CD8-positive, alpha-beta memory T cell (primary cell): ENCODE measurements at regions not wholly inside any gene's neighbourhood (a gene's known extent, or its start where the extent isn't known, plus 50 kb on each side); places are given as distances from the start of the nearest gene placed in this dataset.

Experiments
- CTCF ChIA-PET: fragments of 350-600 bp; sonication (Branson Sonifier 250); formaldehyde crosslinking; loops from one replicate; lab custom pipeline; 2021; ENCODE audit warnings: antibody characterized with exemption; lab: Charles Lee
- POLR2A ChIA-PET: fragments of 350-600 bp; sonication (Branson Sonifier 250); formaldehyde crosslinking; loops from one replicate; lab custom pipeline; 2021; ENCODE audit warnings: antibody characterized with exemption; lab: Charles Lee
- DNase-seq, 5 donors: peaks; one replicate each; pipeline versions ENCODE4 v3.0.0 to v3.0.0-alpha.2; 2020 to 2022; ENCODE audit warnings: mixed read lengths in 1 of 5
- H3K27ac ChIP-seq: one replicate; pipeline ENCODE4 v1.7.0; 2013; ENCODE audit warnings: low read depth, mild to moderate bottlenecking, low read length, moderate library complexity
- H3K27me3 ChIP-seq: 2 replicates; pipeline ENCODE4 v1.7.0; 2013; ENCODE audit warnings: low read length, mild to moderate bottlenecking; ENCODE audit not compliant: insufficient read depth, poor library complexity, severe bottlenecking
- H3K36me3 ChIP-seq: 2 replicates; pipeline ENCODE4 v1.7.0; 2013; ENCODE audit warnings: mild to moderate bottlenecking, low read length, moderate library complexity; ENCODE audit not compliant: insufficient read depth
- H3K4me1 ChIP-seq: 2 replicates; pipeline ENCODE4 v1.7.0; 2013; ENCODE audit warnings: mild to moderate bottlenecking, low read length, moderate library complexity; ENCODE audit not compliant: insufficient read depth
- H3K4me3 ChIP-seq: 2 replicates; pipeline ENCODE4 v1.7.0; 2013; ENCODE audit warnings: mild to moderate bottlenecking, low read length
- H3K9me3 ChIP-seq: 2 replicates; pipeline ENCODE4 v1.7.0; 2013; ENCODE audit warnings: mild to moderate bottlenecking, low read length
- H3K27ac Mint-ChIP-seq, 8 donors: one replicate each; pipeline ENCODE4 v1.8.0; 2020 to 2021; ENCODE audit warnings: mixed read lengths in 8 of 8, mild to moderate bottlenecking in 6 of 8, inconsistent platforms in 3 of 8, moderate library complexity in 3 of 8
- H3K27me3 Mint-ChIP-seq, 2 donors: one replicate each; pipeline ENCODE4 v1.8.0; 2020 to 2021; ENCODE audit warnings: mixed read lengths in 2 of 2, mild to moderate bottlenecking in 1 of 2, moderate library complexity in 1 of 2
- H3K36me3 Mint-ChIP-seq, 3 donors: one replicate each; pipeline ENCODE4 v1.8.0; 2020 to 2021; ENCODE audit warnings: mixed read lengths in 3 of 3, inconsistent platforms in 1 of 3, mild to moderate bottlenecking in 1 of 3
- H3K4me1 Mint-ChIP-seq, 3 donors: one replicate each; pipeline ENCODE4 v1.8.0; 2020 to 2021; ENCODE audit warnings: mixed read lengths in 3 of 3, inconsistent platforms in 1 of 3, mild to moderate bottlenecking in 1 of 3
- H3K4me3 Mint-ChIP-seq, 7 donors: one replicate each; pipeline ENCODE4 v1.8.0; 2020 to 2021; ENCODE audit warnings: mixed read lengths in 7 of 7, mild to moderate bottlenecking in 6 of 7, moderate library complexity in 4 of 7, inconsistent platforms in 2 of 7
- H3K9me3 Mint-ChIP-seq, 5 donors: one replicate each; pipeline ENCODE4 v1.8.0; 2020 to 2022; ENCODE audit warnings: mixed read lengths in 5 of 5, mild to moderate bottlenecking in 3 of 5, moderate library complexity in 2 of 5, inconsistent platforms in 1 of 5

- H3K4me3 ChIP-seq: no peak overlapping the region
- Mint-ChIP-seq H3K27me3 (no peaks in the 10 kb centered on the region), H3K4me1 (no peaks in the 10 kb centered on the region), H3K9me3 (peaks cover 0 to 8% (median 4%) of the 10 kb centered on the region in 5 donors), H3K27ac (no peak overlapping the region), H3K36me3 (no peaks in the 10 kb centered on the region), H3K4me3 (no peak overlapping the region)
- no peak overlapping the region for H3K27ac ChIP-seq
- no peak for DNase-seq
- H3K27me3 ChIP-seq: no peaks in the 10 kb centered on the region
- POLR2A ChIA-PET: no interaction called here
- no peaks in the 10 kb centered on the region for H3K4me1 ChIP-seq
- CTCF ChIA-PET: no interaction called here
- H3K36me3 ChIP-seq: no peaks in the 10 kb centered on the region
- H3K9me3 ChIP-seq: no peaks in the 10 kb centered on the region
Observed at GRCh38 chr3:62961874-62962556, 86.8 kb upstream of the CADPS start.

- H3K4me3 ChIP-seq: no peak overlapping the region
- ChIA-PET POLR2A (no interaction called here), CTCF (no interaction called here)
- Mint-ChIP-seq H3K4me1 (no peaks in the 10 kb centered on the region), H3K36me3 (no peaks in the 10 kb centered on the region), H3K27me3 (no peaks in the 10 kb centered on the region), H3K4me3 (no peak overlapping the region), H3K27ac (no peak overlapping the region), H3K9me3 (peaks cover 0 to 11% (median 6%) of the 10 kb centered on the region in 5 donors)
- H3K4me1 ChIP-seq: no peaks in the 10 kb centered on the region
- no peak for DNase-seq
- no peaks in the 10 kb centered on the region for H3K27me3 ChIP-seq
- H3K27ac ChIP-seq: no peak overlapping the region
- H3K9me3 ChIP-seq: no peaks in the 10 kb centered on the region
- no peaks in the 10 kb centered on the region for H3K36me3 ChIP-seq
Observed at GRCh38 chr3:62962714-62963113, 87.5 kb upstream of the CADPS start.

GRCh38 chr3:62965311-62965710, 90.1 kb upstream of the CADPS start:
- Histone ChIP-seq H3K36me3 (no peaks in the 10 kb centered on the region), H3K27ac (no peak overlapping the region), H3K9me3 (no peaks in the 10 kb centered on the region), H3K27me3 (no peaks in the 10 kb centered on the region), H3K4me1 (no peaks in the 10 kb centered on the region), H3K4me3 (no peak overlapping the region)
- no peak for DNase-seq
- H3K27me3 Mint-ChIP-seq: no peaks in the 10 kb centered on the region
- H3K27ac Mint-ChIP-seq: no peak overlapping the region
- no peak overlapping the region for H3K4me3 Mint-ChIP-seq
- no peaks in the 10 kb centered on the region for H3K36me3 Mint-ChIP-seq
- POLR2A ChIA-PET: no interaction called here
- CTCF ChIA-PET: no interaction called here
- H3K4me1 Mint-ChIP-seq: no peaks in the 10 kb centered on the region
- H3K9me3 Mint-ChIP-seq: peaks cover 0 to 9% (median 5%) of the 10 kb centered on the region in 5 donors

GRCh38 chr3:62968128-62968527, 92.9 kb upstream of the CADPS start:
- ChIA-PET CTCF (no interaction called here), POLR2A (no interaction called here)
- Mint-ChIP-seq H3K27me3 (no peaks in the 10 kb centered on the region), H3K36me3 (no peaks in the 10 kb centered on the region), H3K9me3 (peaks cover 0 to 4% (median 0%) of the 10 kb centered on the region in 5 donors), H3K27ac (no peak overlapping the region), H3K4me1 (no peaks in the 10 kb centered on the region), H3K4me3 (no peak overlapping the region)
- Histone ChIP-seq H3K36me3 (no peaks in the 10 kb centered on the region), H3K4me1 (no peaks in the 10 kb centered on the region), H3K4me3 (no peak overlapping the region), H3K27ac (no peak overlapping the region), H3K9me3 (no peaks in the 10 kb centered on the region), H3K27me3 (no peaks in the 10 kb centered on the region)
- no peak for DNase-seq

DNA sequence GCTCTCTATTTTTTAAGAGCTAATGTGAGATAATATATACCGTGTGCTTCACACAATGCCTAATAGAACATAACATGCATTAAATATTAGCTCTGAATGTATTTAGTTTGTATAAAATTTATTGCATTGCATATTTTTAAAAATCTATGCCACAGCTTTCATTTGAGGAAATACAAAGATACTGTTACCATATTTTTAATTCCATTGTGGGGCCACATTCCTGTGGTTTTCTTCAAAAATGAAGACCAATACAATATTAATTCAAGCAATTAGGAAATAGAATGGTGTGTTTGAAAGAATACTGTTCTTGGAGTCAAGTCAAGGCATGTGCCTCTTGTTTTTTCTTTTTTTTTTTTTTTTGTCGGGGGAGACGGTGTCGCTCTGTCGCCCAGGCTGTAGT, 95.4 kb upstream of the CADPS start:
- ChIA-PET POLR2A (no interaction called here), CTCF (no interaction called here)
- Histone ChIP-seq H3K4me1 (no peaks in the 10 kb centered on the region), H3K36me3 (no peaks in the 10 kb centered on the region), H3K9me3 (no peaks in the 10 kb centered on the region), H3K4me3 (no peak overlapping the region), H3K27ac (no peak overlapping the region), H3K27me3 (no peaks in the 10 kb centered on the region)
- Mint-ChIP-seq H3K4me3 (no peak overlapping the region), H3K27ac (no peak overlapping the region), H3K4me1 (no peaks in the 10 kb centered on the region), H3K36me3 (no peaks in the 10 kb centered on the region), H3K27me3 (no peaks in the 10 kb centered on the region), H3K9me3 (peaks cover 0 to 4% (median 0%) of the 10 kb centered on the region in 5 donors)
- no peak for DNase-seq

- H3K36me3 Mint-ChIP-seq: no peaks in the 10 kb centered on the region
- POLR2A ChIA-PET: no interaction called here
Observed at GRCh38 chr3:62975566-62975965, 100.3 kb upstream of the CADPS start.

GRCh38 chr3:62981962-62982361, 106.7 kb upstream of the CADPS start:
- Mint-ChIP-seq H3K36me3 (no peaks in the 10 kb centered on the region), H3K27me3 (no peaks in the 10 kb centered on the region), H3K4me3 (no peak overlapping the region), H3K4me1 (no peaks in the 10 kb centered on the region), H3K9me3 (peaks cover 0 to 6% (median 3%) of the 10 kb centered on the region in 5 donors), H3K27ac (no peak overlapping the region)
- no peak for DNase-seq
- H3K36me3 ChIP-seq: no peaks in the 10 kb centered on the region
- H3K27me3 ChIP-seq: no peaks in the 10 kb centered on the region
- no peaks in the 10 kb centered on the region for H3K4me1 ChIP-seq
- POLR2A ChIA-PET: no interaction called here
- no peaks in the 10 kb centered on the region for H3K9me3 ChIP-seq
- no peak overlapping the region for H3K27ac ChIP-seq
- H3K4me3 ChIP-seq: no peak overlapping the region
- CTCF ChIA-PET: no interaction called here

More at GRCh38 chr3:62975566-62975965, 100.3 kb upstream of the CADPS start:
- DNase-seq: no peak
- no peak overlapping the region for H3K27ac ChIP-seq
- H3K4me1 ChIP-seq: no peaks in the 10 kb centered on the region
- H3K4me3 ChIP-seq: no peak overlapping the region
- no peaks in the 10 kb centered on the region for H3K4me1 Mint-ChIP-seq
- no peaks in the 10 kb centered on the region for H3K36me3 ChIP-seq
- no peak overlapping the region for H3K4me3 Mint-ChIP-seq
- no peaks in the 10 kb centered on the region for H3K27me3 ChIP-seq
- H3K27ac Mint-ChIP-seq: no peak overlapping the region
- H3K27me3 Mint-ChIP-seq: no peaks in the 10 kb centered on the region
- no peaks in the 10 kb centered on the region for H3K9me3 ChIP-seq
- CTCF ChIA-PET: no interaction called here
- peaks cover 0 to 4% (median 0%) of the 10 kb centered on the region in 5 donors for H3K9me3 Mint-ChIP-seq

- H3K9me3 Mint-ChIP-seq: peaks cover 0 to 6% (median 3%) of the 10 kb centered on the region in 5 donors
- H3K4me3 ChIP-seq: no peak overlapping the region
- CTCF ChIA-PET: no interaction called here
- DNase-seq: no peak
- no peaks in the 10 kb centered on the region for H3K36me3 Mint-ChIP-seq
- H3K4me1 ChIP-seq: no peaks in the 10 kb centered on the region
- no peak overlapping the region for H3K4me3 Mint-ChIP-seq
- H3K27me3 Mint-ChIP-seq: no peaks in the 10 kb centered on the region
- H3K4me1 Mint-ChIP-seq: no peaks in the 10 kb centered on the region
- H3K9me3 ChIP-seq: no peaks in the 10 kb centered on the region
- POLR2A ChIA-PET: no interaction called here
- no peaks in the 10 kb centered on the region for H3K36me3 ChIP-seq
- no peak overlapping the region for H3K27ac Mint-ChIP-seq
- no peak overlapping the region for H3K27ac ChIP-seq
- H3K27me3 ChIP-seq: no peaks in the 10 kb centered on the region
Observed at GRCh38 chr3:62982795-62983455, 107.7 kb upstream of the CADPS start.
